IMR-90 (cell line): ENCODE measurements at regions not wholly inside any gene's neighbourhood (a gene's known extent, or its start where the extent isn't known, plus 50 kb on each side); places are given as distances from the start of the nearest gene placed in this dataset.

Source experiments
- ATAC-seq: fragments of 200-7000 bp; cut with Tn5 transposase; 2 replicates; pipeline ENCODE4 v1.9.1; 2020; ENCODE audit warnings: low read depth, mild to moderate bottlenecking, moderate library complexity
- BruUV-seq: library from RNA; stranded (reverse); fragments of 400-500 nt; replicated peaks from 2 replicates; lab custom pipeline; 2021; lab: Mats Ljungman, UMichigan
- CTCF ChIA-PET: fragments of 300-600 bp; formaldehyde crosslinking; extraction: SDS; loops from one replicate; lab custom pipeline; 2021; ENCODE audit warnings: antibody characterized with exemption; lab: Yijun Ruan, JAX
- POLR2A ChIA-PET: fragments of 300-600 bp; sonication (Branson Sonifier 250); formaldehyde crosslinking; loops from one replicate; lab custom pipeline; 2022; ENCODE audit warnings: antibody characterized with exemption; ENCODE audit not compliant: unreplicated experiment; lab: Charles Lee
- DNase-seq: peaks from one replicate; pipeline ENCODE4 v3.0.0; 2013
- H2AFZ ChIP-seq: replicated peaks from 2 replicates; pipeline ENCODE3; 2013; ENCODE audit warnings: low read length, mild to moderate bottlenecking; ENCODE audit not compliant: poor library complexity
- H2AK5ac ChIP-seq: 2 replicates; pipeline ENCODE4 v1.6.1; 2013; ENCODE audit warnings: low read depth, low read length, inconsistent platforms
- H2AK9ac ChIP-seq: replicated peaks from 2 replicates; pipeline ENCODE3; 2013; ENCODE audit warnings: mild to moderate bottlenecking, low read depth, low read length, moderate library complexity; ENCODE audit not compliant: poor library complexity
- H2BK120ac ChIP-seq: 2 replicates; pipeline ENCODE4 v1.6.1; 2013; ENCODE audit warnings: low read depth, low read length, inconsistent platforms
- H2BK15ac ChIP-seq: 3 replicates; pipeline ENCODE4 v1.6.1; 2013; ENCODE audit warnings: low read depth, low read length, inconsistent platforms
- H2BK20ac ChIP-seq: 2 replicates; pipeline ENCODE4 v1.6.1; 2013; ENCODE audit warnings: low read depth, mild to moderate bottlenecking, inconsistent platforms, low read length, moderate library complexity
- H2BK5ac ChIP-seq: 2 replicates; pipeline ENCODE4 v1.6.1; 2013; ENCODE audit warnings: mild to moderate bottlenecking, low read depth, low read length, inconsistent platforms; ENCODE audit not compliant: poor library complexity, severe bottlenecking
- H3K14ac ChIP-seq: replicated peaks from 2 replicates; pipeline ENCODE4 v1.6.1; 2013; ENCODE audit warnings: low read depth, low read length, inconsistent platforms
- H3K18ac ChIP-seq: 2 replicates; pipeline ENCODE4 v1.6.1; 2013; ENCODE audit warnings: low read depth, low read length, control low read depth
- H3K23ac ChIP-seq: 2 replicates; pipeline ENCODE4 v1.6.1; 2013; ENCODE audit warnings: low read depth, low read length, inconsistent platforms
- H3K27ac ChIP-seq: 2 replicates; pipeline ENCODE4 v1.5.1; 2013; ENCODE audit warnings: mild to moderate bottlenecking, control low read depth, low read length; ENCODE audit not compliant: insufficient read depth
- H3K27me3 ChIP-seq: 2 replicates; pipeline ENCODE4 v1.6.1; 2013; ENCODE audit warnings: low read length; ENCODE audit not compliant: control insufficient read depth, insufficient read depth
- H3K36me3 ChIP-seq: 2 replicates; pipeline ENCODE4 v1.6.1; 2013; ENCODE audit warnings: low read length, mixed read lengths; ENCODE audit not compliant: control insufficient read depth, insufficient read depth
- H3K4ac ChIP-seq: 2 replicates; pipeline ENCODE4 v1.6.1; 2013; ENCODE audit warnings: low read depth, low read length, inconsistent platforms
- H3K4me1 ChIP-seq: 2 replicates; pipeline ENCODE4 v1.6.1; 2013; ENCODE audit warnings: low read length, mixed read lengths; ENCODE audit not compliant: control insufficient read depth, insufficient read depth
- H3K4me2 ChIP-seq: 2 replicates; pipeline ENCODE4 v1.6.1; 2013; ENCODE audit warnings: low read depth, mild to moderate bottlenecking, control low read depth, low read length, moderate library complexity
- H3K4me3 ChIP-seq: 2 replicates; pipeline ENCODE4 v1.5.1; 2013; ENCODE audit warnings: low read depth, mild to moderate bottlenecking, control low read depth, low read length, moderate library complexity; ENCODE audit not compliant: insufficient read depth
- H3K56ac ChIP-seq: 2 replicates; pipeline ENCODE4 v1.6.1; 2013; ENCODE audit warnings: low read length, inconsistent platforms; ENCODE audit not compliant: insufficient read depth; ENCODE audit errors: extremely low read depth
- H3K79me1 ChIP-seq, 2 experiments: 2 replicates each; pipeline ENCODE4 v1.6.1; 2013; ENCODE audit warnings: low read length in 2 of 2, inconsistent platforms in 1 of 2, low read depth in 1 of 2
- H3K9ac ChIP-seq: 2 replicates; pipeline ENCODE4 v1.6.1; 2013; ENCODE audit warnings: low read depth, low read length, control low read depth
- H3K9me1 ChIP-seq: 2 replicates; pipeline ENCODE4 v1.6.1; 2013; ENCODE audit warnings: low read length, inconsistent platforms; ENCODE audit not compliant: insufficient read depth
- H3K9me3 ChIP-seq: 2 replicates; pipeline ENCODE4 v1.6.1; 2013; ENCODE audit warnings: low read length; ENCODE audit not compliant: control insufficient read depth, insufficient read depth
- H4K20me1 ChIP-seq: 2 replicates; pipeline ENCODE4 v1.6.1; 2013; ENCODE audit warnings: low read length, inconsistent platforms; ENCODE audit not compliant: insufficient read depth
- H4K5ac ChIP-seq: 2 replicates; pipeline ENCODE4 v1.6.1; 2013; ENCODE audit warnings: mild to moderate bottlenecking, low read depth, low read length, control low read depth
- H4K8ac ChIP-seq, 2 experiments: 2 replicates each; pipeline ENCODE4 v1.6.1; 2013; ENCODE audit warnings: low read depth in 2 of 2, low read length in 2 of 2, control low read depth in 1 of 2, inconsistent platforms in 1 of 2
- H4K91ac ChIP-seq: 2 replicates; pipeline ENCODE4 v1.6.1; 2013; ENCODE audit warnings: low read depth, low read length, inconsistent platforms; ENCODE audit not compliant: insufficient read depth
- BHLHE40 ChIP-seq: fragments of 150-350 bp; IDR thresholded peaks from 2 replicates; pipeline ENCODE4 v1.6.1; 2016; ENCODE audit warnings: mild to moderate bottlenecking, low read depth, low read length
- MXI1 ChIP-seq: IDR thresholded peaks from 2 replicates; pipeline ENCODE4 v1.6.1; 2012; ENCODE audit warnings: low read depth, mild to moderate bottlenecking, low read length, moderate library complexity, borderline replicate concordance
- RAD21 ChIP-seq: IDR thresholded peaks from 2 replicates; pipeline ENCODE4 v1.6.1; 2012; ENCODE audit warnings: low read length, improper control_type of control experiment
- RFX5 ChIP-seq: IDR thresholded peaks from 2 replicates; pipeline ENCODE4 v1.8.0; 2012; ENCODE audit warnings: low read depth, mild to moderate bottlenecking, low read length, moderate library complexity
- whole genome bisulfite sequencing, 2 experiments: methylation state at CpG; one replicate each; pipeline versions ENCODE4 v1.1.5 to v1.1.7; 2013; ENCODE audit warnings: missing lambda C conversion rate in 2 of 2; ENCODE audit not compliant: insufficient read length in 1 of 2; ENCODE audit errors: extremely low coverage in 2 of 2; 5-methylcytosine and 5-hydroxymethylcytosine counted together
- dilution Hi-C: fragments of 300-500 bp; cut with HindIII; formaldehyde crosslinking; loops from one replicate; pipeline ENCODE4 v1.14.3; 2018; ENCODE audit warnings: low sequenced_read_pairs; ENCODE audit not compliant: unreplicated experiment
- in situ Hi-C: fragments of 300-500 bp; cut with MboI; formaldehyde crosslinking; loops from 3 replicates; pipeline ENCODE4 v1.14.3; 2019; ENCODE audit warnings: low sequenced_read_pairs, inconsistent platforms, mixed read lengths
- intact Hi-C: fragments of 100-400 bp; cut with micrococcal nuclease; formaldehyde crosslinking; loops from 2 replicates; pipeline ENCODE4 v1.10.0; 2022

GRCh38 chr3:5951026-5951425 lies 763.5 kb downstream of the EDEM1 start:
- Histone ChIP-seq H3K23ac (no peak overlapping the region), H3K56ac (no peak overlapping the region), H2AFZ (no peak overlapping the region), H3K36me3 (no peaks in the 10 kb centered on the region), H3K9me1 (no peaks in the 10 kb centered on the region), H2BK20ac (no peak overlapping the region), H2BK15ac (no peak overlapping the region), H3K79me1 (no peaks in the 10 kb centered on the region), H2BK120ac (no peak overlapping the region), H3K4me3 (no peak overlapping the region), H3K4me1 (no peaks in the 10 kb centered on the region), H3K18ac (no peak overlapping the region), H2BK5ac (no peak overlapping the region), H4K91ac (no peak overlapping the region), H4K8ac (no peak overlapping the region), H3K4ac (no peak overlapping the region), H4K5ac (no peak overlapping the region), H3K9me3 (peaks cover 1% of the 10 kb centered on the region; the same call in 1 of the 2 replicates), H4K20me1 (no peaks in the 10 kb centered on the region), H3K27me3 (no peaks in the 10 kb centered on the region), H2AK5ac (no peak overlapping the region), H3K14ac (no peak overlapping the region), H2AK9ac (no peak overlapping the region), H3K4me2 (no peak overlapping the region), H3K27ac (no peak overlapping the region), H3K9ac (no peak overlapping the region)
- no CpG with 5 or more reads among the region's 3 CpGs for WGBS, 2 experiments
- dilution Hi-C loops: no loop called here
- no TSS peak for BruUV-seq
- intact Hi-C loops: no loop called here
- TF ChIP-seq RFX5 (no peak), BHLHE40 (no peak), MXI1 (no peak), RAD21 (no peak)
- POLR2A ChIA-PET: no interaction called here
- DNase-seq (no peak), ATAC-seq (no peak)
- CTCF ChIA-PET: no interaction called here
- in situ Hi-C loops: no loop called here
